ENCODE measurements at regions not wholly inside any gene's neighbourhood (a gene's known extent, or its start where the extent isn't known, plus 50 kb on each side); places are given as distances from the start of the nearest gene placed in this dataset.

DNA sequence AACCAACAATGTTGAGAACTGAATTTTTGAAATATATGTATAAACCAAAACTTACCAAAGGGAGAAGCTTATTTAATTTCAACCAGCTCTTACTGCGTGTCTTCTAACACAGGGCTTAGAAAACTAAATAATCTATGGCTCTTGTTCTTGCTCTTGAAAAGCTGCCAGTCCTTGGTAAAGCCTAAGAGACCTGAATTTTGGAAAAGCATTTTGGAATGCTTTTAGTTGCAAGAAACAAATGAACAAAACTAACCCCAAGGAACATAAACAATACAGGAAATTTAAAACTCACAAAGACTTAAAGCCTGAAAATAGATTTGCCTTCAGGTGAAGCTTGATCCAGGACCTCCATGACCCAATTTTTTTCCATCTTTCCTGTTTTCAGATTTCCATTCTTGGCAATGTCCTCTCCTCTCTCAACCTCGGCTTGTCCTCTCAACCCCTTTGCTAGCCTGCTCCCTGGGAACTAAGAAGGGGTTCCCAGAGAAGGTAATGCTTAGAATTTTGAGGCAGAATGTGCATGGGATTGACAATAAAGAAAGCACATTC is 169.8 kb upstream of the NCK2 start:
- TF ChIP-seq, protein P1, sequence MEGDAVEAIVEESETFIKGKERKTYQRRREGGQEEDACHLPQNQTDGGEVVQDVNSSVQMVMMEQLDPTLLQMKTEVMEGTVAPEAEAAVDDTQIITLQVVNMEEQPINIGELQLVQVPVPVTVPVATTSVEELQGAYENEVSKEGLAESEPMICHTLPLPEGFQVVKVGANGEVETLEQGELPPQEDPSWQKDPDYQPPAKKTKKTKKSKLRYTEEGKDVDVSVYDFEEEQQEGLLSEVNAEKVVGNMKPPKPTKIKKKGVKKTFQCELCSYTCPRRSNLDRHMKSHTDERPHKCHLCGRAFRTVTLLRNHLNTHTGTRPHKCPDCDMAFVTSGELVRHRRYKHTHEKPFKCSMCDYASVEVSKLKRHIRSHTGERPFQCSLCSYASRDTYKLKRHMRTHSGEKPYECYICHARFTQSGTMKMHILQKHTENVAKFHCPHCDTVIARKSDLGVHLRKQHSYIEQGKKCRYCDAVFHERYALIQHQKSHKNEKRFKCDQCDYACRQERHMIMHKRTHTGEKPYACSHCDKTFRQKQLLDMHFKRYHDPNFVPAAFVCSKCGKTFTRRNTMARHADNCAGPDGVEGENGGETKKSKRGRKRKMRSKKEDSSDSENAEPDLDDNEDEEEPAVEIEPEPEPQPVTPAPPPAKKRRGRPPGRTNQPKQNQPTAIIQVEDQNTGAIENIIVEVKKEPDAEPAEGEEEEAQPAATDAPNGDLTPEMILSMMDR (IDR thresholded peaks at IDR 0.05; ENCODE audit: insufficient read depth in 1 of 2, low read depth in 1 of 2, low read length in 1 of 2, severe bottlenecking in 1 of 2, unreplicated experiment in 1 of 2) = no peak
- no peak for DNase-seq
- no peak overlapping the region for H3K4me3 ChIP-seq (ENCODE audit: low read depth, low read length)
- Mint-ChIP-seq H3K36me3 (ENCODE audit: insufficient read depth, unreplicated experiment) (no peaks in the 10 kb centered on the region), H3K9me3 (ENCODE audit: unreplicated experiment) (no peaks in the 10 kb centered on the region), H3K27me3 (ENCODE audit: insufficient read depth, unreplicated experiment) (peaks cover 3% of the 10 kb centered on the region), H3K27ac (ENCODE audit: unreplicated experiment) (no peak overlapping the region), H3K4me3 (ENCODE audit: unreplicated experiment) (no peak overlapping the region), H3K4me1 (ENCODE audit: low read depth, unreplicated experiment) (peaks cover 36% of the 10 kb centered on the region)
- H3K9me3 ChIP-seq = no peaks in the 10 kb centered on the region
- H3K27me3 ChIP-seq (replicated peaks; ENCODE audit: control insufficient read depth, insufficient read depth, low read length) = no peaks in the 10 kb centered on the region
- POLR2A ChIA-PET = no interaction called here
- peaks cover 23% of the 10 kb centered on the region for H3K4me1 ChIP-seq
- H3K36me3 ChIP-seq (ENCODE audit: control insufficient read depth, insufficient read depth, low read length) = no peaks in the 10 kb centered on the region
- no TSS peak for BruUV-seq (replicated peaks)
- intact Hi-C loops (cut with micrococcal nuclease; ENCODE audit: unreplicated experiment) = loop anchor here (5.0 kb wide), 1 partner anchor 187 kb away; no protein-coding TSS in a partner anchor
- CTCF ChIA-PET = interaction anchor here (0.6 kb wide), 1 partner anchor 462 kb away, joined by 3 read pairs; no protein-coding TSS in a partner anchor

DNA sequence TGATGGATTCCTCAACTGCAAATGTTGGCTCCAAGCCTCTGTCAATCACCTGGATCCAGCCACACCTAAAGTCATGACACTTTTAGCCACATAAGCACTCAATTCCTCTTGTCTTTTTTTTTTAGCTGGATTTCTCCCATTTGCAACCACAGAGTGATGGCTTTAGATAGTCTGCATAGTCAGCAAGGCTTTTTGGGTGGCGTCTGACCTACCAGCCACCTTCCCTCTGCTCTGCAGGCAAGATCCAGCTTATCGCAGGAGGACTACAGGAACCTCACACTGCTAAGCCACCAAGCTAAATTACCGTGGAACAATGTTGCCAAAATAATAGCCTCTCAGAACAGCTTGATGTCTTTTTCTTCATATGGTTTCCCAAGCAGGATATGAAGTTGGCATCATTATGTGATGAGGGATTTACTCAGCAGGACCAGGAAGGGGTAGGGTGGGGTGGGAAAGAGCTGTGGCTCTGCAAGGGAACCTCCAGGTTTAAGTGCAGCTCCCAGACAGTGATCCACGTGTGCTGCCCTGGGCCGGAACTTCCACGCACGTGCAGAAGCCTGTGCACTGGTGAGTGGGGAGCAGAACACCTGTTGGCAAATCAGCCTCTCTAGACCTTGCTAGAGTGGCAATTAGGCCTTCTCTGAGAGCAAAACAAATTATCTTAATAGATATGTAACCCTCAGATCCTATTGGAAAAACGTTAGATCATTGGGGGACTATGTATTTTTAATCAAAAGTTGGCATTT is 170.6 kb upstream of the NCK2 start:
- ChIA-PET POLR2A (no interaction called here), CTCF (no interaction called here)
- Mint-ChIP-seq H3K27ac (ENCODE audit: unreplicated experiment) (no peak overlapping the region), H3K4me1 (ENCODE audit: low read depth, unreplicated experiment) (peaks cover 28% of the 10 kb centered on the region), H3K9me3 (ENCODE audit: unreplicated experiment) (no peaks in the 10 kb centered on the region), H3K4me3 (ENCODE audit: unreplicated experiment) (no peak overlapping the region), H3K27me3 (ENCODE audit: insufficient read depth, unreplicated experiment) (peaks cover 3% of the 10 kb centered on the region), H3K36me3 (ENCODE audit: insufficient read depth, unreplicated experiment) (no peaks in the 10 kb centered on the region)
- no peak for DNase-seq
- Histone ChIP-seq H3K9me3 (no peaks in the 10 kb centered on the region), H3K4me3 (ENCODE audit: low read depth, low read length) (no peak overlapping the region), H3K4me1 (peaks cover 18% of the 10 kb centered on the region), H3K36me3 (ENCODE audit: control insufficient read depth, insufficient read depth, low read length) (no peaks in the 10 kb centered on the region), H3K27me3 (replicated peaks; ENCODE audit: control insufficient read depth, insufficient read depth, low read length) (no peaks in the 10 kb centered on the region)
- TF ChIP-seq, protein P1 (IDR thresholded peaks at IDR 0.05; ENCODE audit: insufficient read depth in 1 of 2, low read depth in 1 of 2, low read length in 1 of 2, severe bottlenecking in 1 of 2, unreplicated experiment in 1 of 2) = no peak
- no TSS peak for BruUV-seq (replicated peaks)
- intact Hi-C loops (cut with micrococcal nuclease; ENCODE audit: unreplicated experiment) = no loop called here

DNA sequence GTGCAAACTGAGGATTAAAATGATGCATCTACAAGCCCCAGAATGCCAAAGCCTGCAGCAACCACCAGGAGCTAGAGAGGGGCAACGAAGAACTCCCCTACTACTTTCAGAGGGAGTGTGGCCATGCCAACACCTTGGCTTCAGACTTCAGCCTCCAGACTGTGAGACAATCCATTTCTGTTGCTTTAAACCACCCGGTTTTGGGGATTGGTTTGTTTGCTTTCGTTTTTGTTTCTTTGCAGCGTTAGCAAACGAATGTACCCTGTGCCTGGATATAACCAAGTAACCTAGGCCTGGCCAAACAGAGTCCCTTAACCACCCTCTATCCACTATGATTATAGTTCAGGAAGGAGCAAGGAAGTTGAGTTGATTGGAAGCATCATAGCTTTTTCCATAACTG is 171.2 kb upstream of the NCK2 start:
- H3K36me3 ChIP-seq (ENCODE audit: control insufficient read depth, insufficient read depth, low read length) = no peaks in the 10 kb centered on the region
- no peaks in the 10 kb centered on the region for H3K9me3 Mint-ChIP-seq (ENCODE audit: unreplicated experiment)
- TF ChIP-seq, protein P1 (IDR thresholded peaks at IDR 0.05; ENCODE audit: insufficient read depth in 1 of 2, low read depth in 1 of 2, low read length in 1 of 2, severe bottlenecking in 1 of 2, unreplicated experiment in 1 of 2) = no peak
- H3K4me1 ChIP-seq = peaks cover 15% of the 10 kb centered on the region
- no peaks in the 10 kb centered on the region for H3K27me3 ChIP-seq (replicated peaks; ENCODE audit: control insufficient read depth, insufficient read depth, low read length)
- DNase-seq = no peak
- no peaks in the 10 kb centered on the region for H3K9me3 ChIP-seq
- intact Hi-C loops (cut with micrococcal nuclease; ENCODE audit: unreplicated experiment) = no loop called here
- peaks cover 22% of the 10 kb centered on the region for H3K4me1 Mint-ChIP-seq (ENCODE audit: low read depth, unreplicated experiment)
- ChIA-PET CTCF (no interaction called here), POLR2A (no interaction called here)
- BruUV-seq (replicated peaks) = no TSS peak
- H3K27me3 Mint-ChIP-seq (ENCODE audit: insufficient read depth, unreplicated experiment) = peaks cover 3% of the 10 kb centered on the region
- no peak overlapping the region for H3K4me3 ChIP-seq (ENCODE audit: low read depth, low read length)
- no peak overlapping the region for H3K4me3 Mint-ChIP-seq (ENCODE audit: unreplicated experiment)
- no peak overlapping the region for H3K27ac Mint-ChIP-seq (ENCODE audit: unreplicated experiment)
- no peaks in the 10 kb centered on the region for H3K36me3 Mint-ChIP-seq (ENCODE audit: insufficient read depth, unreplicated experiment)
